ENCODE measurements at regions not wholly inside any gene's neighbourhood (a gene's known extent, or its start where the extent isn't known, plus 50 kb on each side); places are given as distances from the start of the nearest gene placed in this dataset.
"Not testable (repeated sequence)": the region's sequence is repeated elsewhere in the genome, so short reads cannot be mapped to it uniquely, and the experiment has no call there.

DNA sequence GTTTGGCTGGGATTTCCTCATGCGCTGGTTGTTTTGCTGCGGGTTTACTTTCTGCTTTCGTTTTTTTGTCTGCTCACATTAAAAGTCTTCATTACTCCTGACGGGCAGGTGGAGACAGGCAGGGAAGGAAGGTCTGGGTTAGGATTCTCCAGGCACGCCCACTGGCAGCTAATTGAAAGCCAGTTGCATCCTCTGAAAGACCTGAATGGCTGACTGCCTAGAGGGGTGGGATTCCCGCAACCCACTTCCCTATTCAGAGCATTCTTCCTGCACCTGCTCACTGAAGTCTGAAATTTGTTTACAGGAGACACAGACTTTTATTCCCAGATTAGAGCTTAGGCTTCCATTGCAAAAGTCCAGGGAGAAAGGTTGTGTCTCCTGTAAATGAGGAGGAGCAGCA, 172.0 kb downstream of the UQCRFS1 start:
- no peak overlapping the region for H3K27ac Mint-ChIP-seq (ENCODE audit: unreplicated experiment)
- TF ChIP-seq, protein P1, sequence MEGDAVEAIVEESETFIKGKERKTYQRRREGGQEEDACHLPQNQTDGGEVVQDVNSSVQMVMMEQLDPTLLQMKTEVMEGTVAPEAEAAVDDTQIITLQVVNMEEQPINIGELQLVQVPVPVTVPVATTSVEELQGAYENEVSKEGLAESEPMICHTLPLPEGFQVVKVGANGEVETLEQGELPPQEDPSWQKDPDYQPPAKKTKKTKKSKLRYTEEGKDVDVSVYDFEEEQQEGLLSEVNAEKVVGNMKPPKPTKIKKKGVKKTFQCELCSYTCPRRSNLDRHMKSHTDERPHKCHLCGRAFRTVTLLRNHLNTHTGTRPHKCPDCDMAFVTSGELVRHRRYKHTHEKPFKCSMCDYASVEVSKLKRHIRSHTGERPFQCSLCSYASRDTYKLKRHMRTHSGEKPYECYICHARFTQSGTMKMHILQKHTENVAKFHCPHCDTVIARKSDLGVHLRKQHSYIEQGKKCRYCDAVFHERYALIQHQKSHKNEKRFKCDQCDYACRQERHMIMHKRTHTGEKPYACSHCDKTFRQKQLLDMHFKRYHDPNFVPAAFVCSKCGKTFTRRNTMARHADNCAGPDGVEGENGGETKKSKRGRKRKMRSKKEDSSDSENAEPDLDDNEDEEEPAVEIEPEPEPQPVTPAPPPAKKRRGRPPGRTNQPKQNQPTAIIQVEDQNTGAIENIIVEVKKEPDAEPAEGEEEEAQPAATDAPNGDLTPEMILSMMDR (conservative IDR thresholded peaks at IDR 0.05), result no peak
- peaks cover 36% of the 10 kb centered on the region for H3K4me1 Mint-ChIP-seq
- H3K9me3 Mint-ChIP-seq, result peaks cover 2% of the 10 kb centered on the region
- H3K4me3 Mint-ChIP-seq, result no peak overlapping the region
- DNase-seq (ENCODE audit: low read depth, low spot score), result no peak
- no peaks in the 10 kb centered on the region for H3K36me3 Mint-ChIP-seq (ENCODE audit: low read depth)
- peaks cover 10% of the 10 kb centered on the region for H3K27me3 Mint-ChIP-seq (ENCODE audit: low read depth)

DNA sequence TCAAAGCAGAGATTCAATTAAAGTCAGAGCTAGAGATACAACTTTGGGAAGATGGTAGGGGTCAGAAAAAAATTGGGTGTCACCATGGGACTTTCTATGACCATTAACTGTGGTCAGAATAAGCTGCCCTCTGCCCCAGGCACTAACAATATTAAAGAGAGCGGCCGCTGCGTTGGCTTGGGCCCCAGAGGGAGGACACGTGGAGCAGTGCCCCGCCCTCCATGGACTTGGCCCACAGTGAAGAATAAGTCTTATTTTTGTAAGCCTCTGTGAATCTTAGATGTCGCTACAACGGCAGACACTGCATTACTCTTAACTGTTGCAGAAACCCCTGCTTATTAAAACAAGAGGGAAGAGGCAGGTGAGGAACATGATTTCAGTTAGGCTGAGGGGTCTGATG, 172.7 kb downstream of the UQCRFS1 start:
- H3K4me1 Mint-ChIP-seq, result peaks cover 30% of the 10 kb centered on the region
- peaks cover 2% of the 10 kb centered on the region for H3K9me3 Mint-ChIP-seq
- H3K4me3 Mint-ChIP-seq, result no peak overlapping the region
- H3K27me3 Mint-ChIP-seq (ENCODE audit: low read depth), result peaks cover 13% of the 10 kb centered on the region
- TF ChIP-seq, protein P1 (conservative IDR thresholded peaks at IDR 0.05), result no peak
- H3K27ac Mint-ChIP-seq (ENCODE audit: unreplicated experiment), result no peak overlapping the region
- no peak for DNase-seq (ENCODE audit: low read depth, low spot score)
- H3K36me3 Mint-ChIP-seq (ENCODE audit: low read depth), result no peaks in the 10 kb centered on the region

DNA sequence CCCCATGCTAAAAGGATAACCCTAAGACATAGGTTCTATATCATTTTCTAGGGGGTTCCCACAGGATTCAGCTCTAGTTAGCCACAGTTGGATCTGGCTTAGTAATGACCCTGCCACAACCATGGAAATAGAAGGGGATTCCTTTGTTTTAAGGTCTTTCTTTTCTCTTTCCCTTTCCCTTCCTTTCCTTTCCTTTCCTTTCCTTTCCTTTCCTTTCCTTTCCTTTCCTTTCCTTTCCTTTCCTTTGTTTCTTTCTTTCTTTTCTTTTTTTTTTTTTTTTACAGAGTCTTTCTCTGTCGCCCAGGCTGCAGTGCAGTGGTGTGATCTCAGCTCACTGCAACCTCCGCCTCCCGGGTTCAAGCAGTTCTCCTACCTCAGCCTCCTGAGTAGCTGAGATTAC, 173.9 kb downstream of the UQCRFS1 start:
- not testable (repeated sequence) for DNase-seq (ENCODE audit: low read depth, low spot score); H3K4me3 Mint-ChIP-seq; H3K9me3 Mint-ChIP-seq; H3K27ac Mint-ChIP-seq (ENCODE audit: unreplicated experiment); H3K36me3 Mint-ChIP-seq (ENCODE audit: low read depth)
- Mint-ChIP-seq H3K4me1 (peaks cover 21% of the 10 kb centered on the region), H3K27me3 (ENCODE audit: low read depth) (peaks cover 13% of the 10 kb centered on the region)

DNA sequence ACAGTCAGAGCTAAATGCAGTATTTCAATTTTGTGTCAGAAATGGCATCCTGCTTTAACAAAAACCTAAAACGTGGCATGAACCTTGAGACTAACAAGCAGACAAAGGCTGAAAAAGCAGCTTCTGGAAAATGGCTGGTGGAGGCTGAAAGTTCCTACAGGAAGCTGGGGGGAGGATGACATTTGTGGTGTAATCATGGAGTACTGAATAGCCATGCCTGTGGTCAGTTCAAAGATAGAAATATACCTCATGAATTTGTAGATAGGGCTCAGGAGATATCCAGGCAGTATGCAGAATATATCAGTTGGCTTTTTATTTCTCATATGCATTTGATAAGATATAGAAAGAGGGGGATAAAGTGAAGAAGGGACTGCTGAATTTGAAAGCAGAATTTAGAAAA, 181.7 kb downstream of the UQCRFS1 start:
- Mint-ChIP-seq H3K4me3 (no peak overlapping the region), H3K9me3 (peaks cover 1% of the 10 kb centered on the region), H3K27ac (ENCODE audit: unreplicated experiment) (no peak overlapping the region), H3K4me1 (no peaks in the 10 kb centered on the region), H3K27me3 (ENCODE audit: low read depth) (peaks cover 5% of the 10 kb centered on the region), H3K36me3 (ENCODE audit: low read depth) (no peaks in the 10 kb centered on the region)
- DNase-seq (ENCODE audit: low read depth, low spot score), result no peak
- TF ChIP-seq, protein P1 (conservative IDR thresholded peaks at IDR 0.05), result no peak

DNA sequence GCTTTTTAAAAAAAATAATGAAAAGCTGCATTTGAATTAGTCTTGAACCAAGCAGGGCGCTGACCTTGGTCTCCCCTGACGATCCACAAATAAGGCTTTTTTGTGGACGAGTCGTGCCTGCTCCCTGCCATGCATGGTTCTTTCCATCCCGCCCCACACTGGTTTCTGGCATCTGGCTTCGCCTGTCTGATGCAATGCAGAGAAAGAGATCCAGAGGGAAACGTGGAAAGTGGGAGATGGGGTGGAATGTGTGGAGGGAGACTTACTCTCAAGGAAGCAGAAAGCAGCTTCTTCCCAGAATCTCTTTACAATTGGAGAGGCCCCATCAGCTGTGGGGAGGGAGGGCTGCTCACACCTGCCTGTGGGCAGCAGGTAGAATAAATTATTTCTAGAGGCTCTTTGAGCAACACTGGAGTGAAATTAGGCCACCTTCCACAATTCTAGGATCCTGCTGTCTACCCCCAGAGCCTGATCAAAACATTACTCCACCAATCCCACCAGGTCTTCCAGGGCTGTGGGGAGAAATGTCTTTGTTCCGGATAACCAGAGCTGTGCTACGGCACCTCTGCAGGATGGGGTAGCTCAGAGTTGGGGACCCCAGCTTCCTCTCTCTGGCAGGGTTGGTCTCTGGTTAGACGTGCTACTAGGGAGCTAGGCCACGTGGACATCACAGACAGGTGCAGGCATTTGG, 183.5 kb downstream of the UQCRFS1 start:
- no peak overlapping the region for H3K4me3 Mint-ChIP-seq
- H3K4me1 Mint-ChIP-seq, result no peaks in the 10 kb centered on the region
- no peak for DNase-seq (ENCODE audit: low read depth, low spot score)
- H3K9me3 Mint-ChIP-seq, result no peaks in the 10 kb centered on the region
- no peaks in the 10 kb centered on the region for H3K36me3 Mint-ChIP-seq (ENCODE audit: low read depth)
- H3K27me3 Mint-ChIP-seq (ENCODE audit: low read depth), result no peaks in the 10 kb centered on the region
- TF ChIP-seq, protein P1 (conservative IDR thresholded peaks at IDR 0.05), result no peak
- peak overlapping the region; percentile 19 for H3K27ac Mint-ChIP-seq (ENCODE audit: unreplicated experiment)

DNA sequence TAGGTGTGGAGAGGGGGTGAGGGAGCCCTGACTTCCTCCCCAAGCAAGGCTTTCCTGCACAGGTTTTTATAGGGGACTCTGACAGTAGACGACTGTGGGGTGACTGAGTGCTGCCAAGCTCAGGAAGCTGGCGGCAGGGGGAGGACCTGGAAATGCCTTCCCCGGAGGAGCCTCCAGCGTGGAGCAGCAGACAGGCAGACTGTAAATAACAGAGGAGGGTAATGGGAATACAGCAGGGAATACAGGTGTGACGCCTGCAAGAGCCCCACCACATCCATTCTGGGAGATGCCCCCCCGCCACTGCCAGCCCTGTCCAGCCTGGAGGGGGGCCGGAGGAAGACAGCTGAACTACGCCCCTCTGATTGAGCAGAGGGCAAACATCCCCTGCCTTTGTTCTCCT, 190.4 kb downstream of the UQCRFS1 start:
- Mint-ChIP-seq H3K27ac (ENCODE audit: unreplicated experiment) (no peak overlapping the region), H3K27me3 (ENCODE audit: low read depth) (no peaks in the 10 kb centered on the region), H3K9me3 (no peaks in the 10 kb centered on the region), H3K4me1 (peaks cover 5% of the 10 kb centered on the region), H3K4me3 (no peak overlapping the region), H3K36me3 (ENCODE audit: low read depth) (no peaks in the 10 kb centered on the region)
- TF ChIP-seq, protein P1 (conservative IDR thresholded peaks at IDR 0.05), result no peak
- DNase-seq (ENCODE audit: low read depth, low spot score), result no peak
